ENCODE measurements at regions not wholly inside any gene's neighbourhood (a gene's known extent, or its start where the extent isn't known, plus 50 kb on each side); places are given as distances from the start of the nearest gene placed in this dataset.

GRCh38 chr17:79144133-79144532 is 69.5 kb downstream of the ENGASE start:
- TF ChIP-seq POLR2AphosphoS5 (IDR thresholded peaks at IDR 0.05; ENCODE audit: low read depth, low read length) (no peak), CTCF (IDR thresholded peaks at IDR 0.05) (no peak), SIN3A (IDR thresholded peaks at IDR 0.05; ENCODE audit: borderline replicate concordance, insufficient read depth, low read depth, low read length) (no peak)
